MM.1S (cell line): ENCODE measurements at regions not wholly inside any gene's neighbourhood (a gene's known extent, or its start where the extent isn't known, plus 50 kb on each side); places are given as distances from the start of the nearest gene placed in this dataset.

Source experiments
- DNase-seq: peaks from one replicate; pipeline ENCODE4 v3.0.0-alpha.2; 2015
- H2AFZ ChIP-seq: fragments of 300-600 bp; sonication (generic); 2 replicates; pipeline ENCODE4 v1.6.0; 2016; ENCODE audit warnings: antibody characterized with exemption, low read length
- H3F3A ChIP-seq: fragments of 300-600 bp; sonication (generic); 2 replicates; pipeline ENCODE4 v1.6.1; 2016; ENCODE audit warnings: mild to moderate bottlenecking, antibody characterized with exemption, low read length, moderate library complexity, mixed read lengths; ENCODE audit not compliant: insufficient read depth
- H3K27ac ChIP-seq: fragments of 300-600 bp; sonication (generic); 2 replicates; pipeline ENCODE4 v1.5.1; 2016; ENCODE audit warnings: mild to moderate bottlenecking, low read length
- H3K27me3 ChIP-seq: fragments of 300-600 bp; sonication (generic); replicated peaks from 2 replicates; pipeline ENCODE4 v1.6.0; 2016; ENCODE audit warnings: low read length; ENCODE audit not compliant: insufficient read depth
- H3K36me3 ChIP-seq: fragments of 300-600 bp; sonication (generic); replicated peaks from 2 replicates; pipeline ENCODE4 v1.6.1; 2016; ENCODE audit warnings: mild to moderate bottlenecking, low read length, mixed read lengths; ENCODE audit not compliant: insufficient read depth
- H3K4me1 ChIP-seq: fragments of 300-600 bp; sonication (generic); 2 replicates; pipeline ENCODE4 v1.6.1; 2016; ENCODE audit warnings: low read length, mixed read lengths
- H3K4me2 ChIP-seq: fragments of 300-600 bp; sonication (generic); 2 replicates; pipeline ENCODE4 v1.6.0; 2016; ENCODE audit warnings: low read depth, low read length
- H3K4me3 ChIP-seq: fragments of 300-600 bp; sonication (generic); 2 replicates; pipeline ENCODE4 v1.5.1; 2016; ENCODE audit warnings: low read length, mixed read lengths
- H3K79me2 ChIP-seq: fragments of 300-600 bp; sonication (generic); 2 replicates; pipeline ENCODE4 v1.6.1; 2016; ENCODE audit warnings: mixed run types, low read length, mixed read lengths
- H3K9ac ChIP-seq: fragments of 300-600 bp; sonication (generic); 2 replicates; pipeline ENCODE4 v1.6.1; 2016; ENCODE audit warnings: low read length, mixed read lengths
- H3K9me2 ChIP-seq: fragments of 300-600 bp; sonication (generic); replicated peaks from 2 replicates; pipeline ENCODE4 v1.6.1; 2016; ENCODE audit warnings: mild to moderate bottlenecking, low read length, mixed read lengths; ENCODE audit not compliant: insufficient read depth
- H3K9me3 ChIP-seq: fragments of 300-600 bp; sonication (generic); replicated peaks from 2 replicates; pipeline ENCODE4 v1.6.1; 2016; ENCODE audit warnings: mild to moderate bottlenecking, low read length, mixed read lengths; ENCODE audit not compliant: insufficient read depth
- H4K20me1 ChIP-seq: fragments of 300-600 bp; sonication (generic); 2 replicates; pipeline ENCODE4 v1.6.1; 2016; ENCODE audit warnings: mild to moderate bottlenecking, low read length, moderate library complexity, mixed read lengths; ENCODE audit not compliant: insufficient read depth
- EZH2 ChIP-seq: fragments of 300-600 bp; sonication (generic); optimal IDR thresholded peaks from 2 replicates; pipeline ENCODE3; 2017; ENCODE audit warnings: low read depth, mild to moderate bottlenecking, antibody characterized with exemption, low read length, mixed read lengths
- EZH2phosphoT487 ChIP-seq: fragments of 300-600 bp; sonication (generic); IDR thresholded peaks from 2 replicates; pipeline ENCODE4 v1.6.1; 2018; ENCODE audit warnings: antibody characterized with exemption, low read length
- TF ChIP-seq, protein P1 (sequence below): fragments of 300-600 bp; sonication (generic); IDR thresholded peaks from 2 replicates; pipeline ENCODE4 v1.5.1; 2016; ENCODE audit warnings: antibody characterized with exemption, low read length, mixed read lengths

DNA sequence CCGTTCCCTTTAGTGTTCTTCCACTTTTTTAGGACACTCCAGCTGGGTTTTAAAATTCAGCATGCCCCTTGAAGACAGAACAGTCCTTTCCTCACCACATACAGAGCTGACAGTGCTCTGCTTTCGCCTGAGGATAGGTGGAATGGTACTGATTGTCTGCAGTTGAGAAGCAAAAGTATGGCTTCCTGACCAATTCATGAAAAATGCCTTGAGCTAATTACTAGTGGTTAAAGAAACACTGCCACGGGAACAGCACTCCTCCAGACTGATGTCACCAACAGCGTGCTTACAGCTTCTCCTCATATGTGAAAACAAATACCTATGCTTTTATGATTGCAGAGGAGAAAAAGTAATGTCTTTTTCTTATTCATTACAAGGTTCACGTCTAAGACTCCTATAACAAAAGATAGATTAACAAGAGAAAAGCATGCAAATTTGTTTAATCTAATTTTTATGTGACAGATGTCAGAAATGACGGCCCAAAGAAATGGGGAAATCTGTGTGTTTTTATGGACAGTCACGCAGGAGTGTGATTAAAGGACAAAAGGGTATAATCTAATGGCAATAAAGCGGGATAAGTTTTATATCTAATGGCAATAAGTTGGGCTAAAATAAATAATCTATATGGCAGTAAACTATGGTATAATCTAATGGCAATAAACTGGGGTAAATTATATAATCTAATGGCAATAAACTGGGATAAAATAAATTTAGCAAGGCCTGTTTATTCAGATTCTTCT lies 123.4 kb upstream of the ARHGAP42 start:
- Histone ChIP-seq H3K27me3 (no peaks in the 10 kb centered on the region), H3K4me1 (no peaks in the 10 kb centered on the region), H3K36me3 (no peaks in the 10 kb centered on the region), H3K4me3 (no peak overlapping the region), H3K4me2 (no peak overlapping the region), H3K9me3 (no peaks in the 10 kb centered on the region), H3K27ac (no peak overlapping the region), H3K9me2 (no peaks in the 10 kb centered on the region), H3F3A (no peaks in the 10 kb centered on the region), H2AFZ (no peak overlapping the region), H4K20me1 (no peaks in the 10 kb centered on the region), H3K9ac (no peak overlapping the region), H3K79me2 (no peaks in the 10 kb centered on the region)
- DNase-seq, result no peak
- TF ChIP-seq, protein P1, sequence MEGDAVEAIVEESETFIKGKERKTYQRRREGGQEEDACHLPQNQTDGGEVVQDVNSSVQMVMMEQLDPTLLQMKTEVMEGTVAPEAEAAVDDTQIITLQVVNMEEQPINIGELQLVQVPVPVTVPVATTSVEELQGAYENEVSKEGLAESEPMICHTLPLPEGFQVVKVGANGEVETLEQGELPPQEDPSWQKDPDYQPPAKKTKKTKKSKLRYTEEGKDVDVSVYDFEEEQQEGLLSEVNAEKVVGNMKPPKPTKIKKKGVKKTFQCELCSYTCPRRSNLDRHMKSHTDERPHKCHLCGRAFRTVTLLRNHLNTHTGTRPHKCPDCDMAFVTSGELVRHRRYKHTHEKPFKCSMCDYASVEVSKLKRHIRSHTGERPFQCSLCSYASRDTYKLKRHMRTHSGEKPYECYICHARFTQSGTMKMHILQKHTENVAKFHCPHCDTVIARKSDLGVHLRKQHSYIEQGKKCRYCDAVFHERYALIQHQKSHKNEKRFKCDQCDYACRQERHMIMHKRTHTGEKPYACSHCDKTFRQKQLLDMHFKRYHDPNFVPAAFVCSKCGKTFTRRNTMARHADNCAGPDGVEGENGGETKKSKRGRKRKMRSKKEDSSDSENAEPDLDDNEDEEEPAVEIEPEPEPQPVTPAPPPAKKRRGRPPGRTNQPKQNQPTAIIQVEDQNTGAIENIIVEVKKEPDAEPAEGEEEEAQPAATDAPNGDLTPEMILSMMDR, result no peak
- TF ChIP-seq EZH2, result no peak
- no peak for TF ChIP-seq EZH2phosphoT487

DNA sequence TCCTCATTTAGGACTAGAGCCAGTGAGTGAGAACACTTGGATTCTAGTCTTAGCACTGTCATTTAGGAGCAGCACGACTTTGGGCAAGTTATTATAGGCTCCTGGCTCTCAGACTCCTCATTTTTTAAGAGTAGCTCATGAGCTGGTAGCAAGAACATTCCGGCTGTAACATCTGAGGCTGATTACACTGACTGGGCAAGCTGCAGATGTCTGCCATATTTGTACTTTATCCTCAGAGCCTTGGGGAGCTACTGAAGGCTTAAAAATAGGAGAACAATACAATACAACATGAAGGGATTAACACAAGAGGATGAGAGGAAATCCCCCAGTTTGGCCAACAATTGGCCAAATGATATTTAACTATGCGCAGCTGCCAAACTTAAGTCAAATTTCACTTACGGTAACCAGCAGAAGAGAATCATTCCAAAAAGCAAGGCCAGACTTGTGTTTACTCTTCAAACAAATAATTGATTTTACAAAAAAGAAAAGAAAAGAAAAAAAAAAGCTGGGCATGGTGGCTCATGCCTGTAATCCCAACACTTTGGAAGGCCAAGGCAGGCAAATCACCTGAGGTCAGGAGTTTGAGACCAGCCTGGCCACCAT lies 113.1 kb upstream of the ARHGAP42 start:
- H3K4me3 ChIP-seq, result no peak overlapping the region
- H3K36me3 ChIP-seq, result no peaks in the 10 kb centered on the region

DNA sequence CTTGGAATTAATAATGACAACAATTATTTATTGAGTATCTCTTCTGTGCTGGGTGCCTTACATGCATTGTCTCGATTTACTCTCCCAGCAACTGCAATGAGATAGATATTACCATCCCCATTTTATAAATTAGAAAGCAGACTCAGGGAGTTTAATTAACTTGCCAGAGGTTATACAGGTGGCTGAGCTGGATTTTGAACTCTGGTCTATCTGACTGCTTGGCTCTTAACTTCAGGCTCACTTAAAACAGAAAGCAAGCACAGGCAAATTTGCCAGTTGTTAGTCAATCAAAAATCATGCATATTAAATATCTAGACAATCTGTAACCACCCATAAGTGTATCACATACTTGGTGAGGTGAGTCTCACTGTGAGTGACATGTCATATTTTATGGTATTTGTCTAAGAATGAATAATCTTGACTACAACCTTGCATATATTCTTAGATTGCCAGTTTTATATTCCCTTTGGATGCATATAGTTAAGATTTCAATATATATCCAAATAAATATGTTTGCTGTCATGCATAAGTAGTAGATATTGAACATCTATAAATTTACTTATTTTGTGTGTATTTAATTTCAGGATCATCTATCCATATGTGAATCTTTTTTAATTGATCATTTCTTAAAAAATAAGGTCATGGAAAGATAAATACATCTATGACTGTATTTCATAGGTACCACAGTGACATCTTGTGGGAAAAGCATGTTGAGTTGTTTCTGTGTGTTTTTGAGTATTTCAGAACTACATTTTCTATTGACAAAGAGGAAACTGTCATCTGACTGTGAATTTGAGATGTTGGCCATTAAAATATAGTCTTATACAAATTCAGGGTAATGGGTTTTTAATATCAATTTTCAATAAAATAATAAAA lies 112.0 kb upstream of the ARHGAP42 start:
- H3F3A ChIP-seq, result no peaks in the 10 kb centered on the region
- no peaks in the 10 kb centered on the region for H3K79me2 ChIP-seq
- DNase-seq, result peak; percentile 23
- H3K4me2 ChIP-seq, result no peak overlapping the region
- no peak for TF ChIP-seq EZH2
- TF ChIP-seq, protein P1, result peak; percentile 27
- no peak overlapping the region for H3K4me3 ChIP-seq
- H3K27ac ChIP-seq, result no peak overlapping the region
- no peaks in the 10 kb centered on the region for H3K9me3 ChIP-seq
- H4K20me1 ChIP-seq, result no peaks in the 10 kb centered on the region
- no peak overlapping the region for H2AFZ ChIP-seq
- no peaks in the 10 kb centered on the region for H3K36me3 ChIP-seq
- peaks cover 11% of the 10 kb centered on the region; the same call in 1 of the 2 replicates for H3K4me1 ChIP-seq
- no peaks in the 10 kb centered on the region for H3K9me2 ChIP-seq
- H3K27me3 ChIP-seq, result no peaks in the 10 kb centered on the region
- H3K9ac ChIP-seq, result no peak overlapping the region

More for the DNA sequence above, 113.1 kb upstream of the ARHGAP42 start:
- Histone ChIP-seq H3K9ac (no peak overlapping the region), H3K4me2 (no peak overlapping the region), H4K20me1 (no peaks in the 10 kb centered on the region), H3K9me3 (no peaks in the 10 kb centered on the region), H3F3A (no peaks in the 10 kb centered on the region), H3K9me2 (no peaks in the 10 kb centered on the region), H3K27ac (no peak overlapping the region), H2AFZ (no peak overlapping the region), H3K27me3 (no peaks in the 10 kb centered on the region), H3K4me1 (peaks cover 11% of the 10 kb centered on the region; the same call in 1 of the 2 replicates), H3K79me2 (no peaks in the 10 kb centered on the region)
- TF ChIP-seq EZH2 (no peak), EZH2phosphoT487 (no peak)
- TF ChIP-seq, protein P1, result no peak
- no peak for DNase-seq
